ENCODE measurements at regions not wholly inside any gene's neighbourhood (a gene's known extent, or its start where the extent isn't known, plus 50 kb on each side); places are given as distances from the start of the nearest gene placed in this dataset.
A peak's percentile ranks its signal among the peaks of the same experiment; 100 is the strongest.

DNA sequence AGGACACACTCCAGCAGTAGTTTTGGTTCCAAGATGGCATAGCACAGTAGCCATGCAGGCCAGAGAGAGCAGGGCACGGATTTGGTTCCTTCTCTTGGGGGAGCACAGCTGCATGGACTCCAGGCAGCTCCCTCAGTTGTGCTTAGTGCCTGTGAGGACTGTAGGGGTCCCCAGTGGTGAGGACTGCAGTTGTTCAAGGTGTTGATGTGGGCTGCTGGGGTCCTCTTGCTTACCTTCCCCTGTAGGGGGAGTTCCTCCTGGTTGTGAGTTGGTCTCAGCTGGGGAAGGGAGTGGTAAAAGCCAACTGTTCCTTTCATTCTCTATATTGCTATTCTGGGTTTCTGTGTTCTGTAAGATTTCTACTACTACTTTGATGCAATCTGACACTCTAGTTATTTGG is 606.5 kb downstream of the MAGEB5 start:
- no peaks in the 10 kb centered on the region for H3K27me3 ChIP-seq
- no peak overlapping the region for H3K27ac ChIP-seq
- intact Hi-C loops (cut with DNase I), result no loop called here
- TF ChIP-seq, protein P1, sequence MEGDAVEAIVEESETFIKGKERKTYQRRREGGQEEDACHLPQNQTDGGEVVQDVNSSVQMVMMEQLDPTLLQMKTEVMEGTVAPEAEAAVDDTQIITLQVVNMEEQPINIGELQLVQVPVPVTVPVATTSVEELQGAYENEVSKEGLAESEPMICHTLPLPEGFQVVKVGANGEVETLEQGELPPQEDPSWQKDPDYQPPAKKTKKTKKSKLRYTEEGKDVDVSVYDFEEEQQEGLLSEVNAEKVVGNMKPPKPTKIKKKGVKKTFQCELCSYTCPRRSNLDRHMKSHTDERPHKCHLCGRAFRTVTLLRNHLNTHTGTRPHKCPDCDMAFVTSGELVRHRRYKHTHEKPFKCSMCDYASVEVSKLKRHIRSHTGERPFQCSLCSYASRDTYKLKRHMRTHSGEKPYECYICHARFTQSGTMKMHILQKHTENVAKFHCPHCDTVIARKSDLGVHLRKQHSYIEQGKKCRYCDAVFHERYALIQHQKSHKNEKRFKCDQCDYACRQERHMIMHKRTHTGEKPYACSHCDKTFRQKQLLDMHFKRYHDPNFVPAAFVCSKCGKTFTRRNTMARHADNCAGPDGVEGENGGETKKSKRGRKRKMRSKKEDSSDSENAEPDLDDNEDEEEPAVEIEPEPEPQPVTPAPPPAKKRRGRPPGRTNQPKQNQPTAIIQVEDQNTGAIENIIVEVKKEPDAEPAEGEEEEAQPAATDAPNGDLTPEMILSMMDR (IDR thresholded peaks at IDR 0.05), result no peak
- no peak overlapping the region for H3K4me3 ChIP-seq
- H3K4me1 ChIP-seq, result no peaks in the 10 kb centered on the region
- ATAC-seq (no peak), DNase-seq (no peak)
- H3K9me3 ChIP-seq, result no peaks in the 10 kb centered on the region
- H3K36me3 ChIP-seq, result no peaks in the 10 kb centered on the region

DNA sequence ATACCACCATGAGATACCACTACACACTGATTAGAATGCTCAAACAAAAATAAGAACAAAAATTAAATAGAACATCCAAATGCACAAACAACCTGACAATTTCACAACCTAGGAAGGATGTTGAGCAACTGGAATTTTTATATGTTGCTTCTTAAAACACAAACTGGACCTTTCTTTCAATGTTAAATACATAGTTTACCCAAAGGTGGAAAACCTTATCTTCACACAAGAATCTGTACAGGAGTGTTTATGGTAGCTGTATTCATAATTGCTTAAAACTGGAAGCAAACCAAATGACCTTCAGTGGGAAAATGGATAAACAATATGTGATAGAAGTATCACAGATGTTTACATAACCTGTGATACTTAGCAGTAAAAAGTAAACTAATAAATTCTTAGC is 573.8 kb downstream of the MAGEB5 start:
- no peak overlapping the region for H3K4me3 ChIP-seq
- ATAC-seq, result no peak
- TF ChIP-seq, protein P1 (IDR thresholded peaks at IDR 0.05), result no peak
- no peak overlapping the region for H3K27ac ChIP-seq
- H3K9me3 ChIP-seq, result no peaks in the 10 kb centered on the region
- DNase-seq, result no peak
- intact Hi-C loops (cut with DNase I), result no loop called here
- no peaks in the 10 kb centered on the region for H3K4me1 ChIP-seq
- no peaks in the 10 kb centered on the region for H3K27me3 ChIP-seq
- H3K36me3 ChIP-seq, result no peaks in the 10 kb centered on the region

DNA sequence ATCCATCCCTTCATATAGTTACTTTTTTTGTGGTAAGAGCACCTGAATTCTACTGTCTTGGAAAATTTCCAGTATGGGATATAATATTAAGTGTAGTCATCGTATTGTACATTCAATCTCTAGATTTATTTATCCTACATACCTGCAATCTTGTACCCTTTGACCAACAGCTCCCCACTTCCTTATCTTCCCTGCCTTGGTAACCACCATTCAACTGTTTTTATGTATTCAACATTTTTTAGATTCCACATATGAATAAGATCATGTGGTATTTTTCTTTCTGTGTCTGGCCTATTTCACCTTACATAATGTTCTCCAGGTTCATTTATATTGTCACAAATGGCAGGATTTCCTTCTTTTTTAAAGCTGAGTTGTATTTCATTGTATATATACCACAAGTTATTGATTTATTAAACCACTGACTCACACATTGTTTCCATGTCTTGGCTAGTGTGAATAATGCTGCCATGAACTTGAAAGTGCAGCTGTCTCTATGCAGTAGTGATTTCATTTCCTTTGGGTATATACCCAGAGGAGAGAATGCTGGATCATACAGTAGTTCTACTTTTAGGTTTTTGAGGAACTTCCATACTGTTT is 572.5 kb downstream of the MAGEB5 start:
- no peak overlapping the region for H3K4me3 ChIP-seq
- H3K27ac ChIP-seq, result no peak overlapping the region
- TF ChIP-seq, protein P1 (IDR thresholded peaks at IDR 0.05), result no peak
- no peaks in the 10 kb centered on the region for H3K36me3 ChIP-seq
- ATAC-seq (no peak), DNase-seq (no peak)
- intact Hi-C loops (cut with DNase I), result no loop called here
- no peaks in the 10 kb centered on the region for H3K27me3 ChIP-seq
- no peaks in the 10 kb centered on the region for H3K4me1 ChIP-seq
- no peaks in the 10 kb centered on the region for H3K9me3 ChIP-seq

DNA sequence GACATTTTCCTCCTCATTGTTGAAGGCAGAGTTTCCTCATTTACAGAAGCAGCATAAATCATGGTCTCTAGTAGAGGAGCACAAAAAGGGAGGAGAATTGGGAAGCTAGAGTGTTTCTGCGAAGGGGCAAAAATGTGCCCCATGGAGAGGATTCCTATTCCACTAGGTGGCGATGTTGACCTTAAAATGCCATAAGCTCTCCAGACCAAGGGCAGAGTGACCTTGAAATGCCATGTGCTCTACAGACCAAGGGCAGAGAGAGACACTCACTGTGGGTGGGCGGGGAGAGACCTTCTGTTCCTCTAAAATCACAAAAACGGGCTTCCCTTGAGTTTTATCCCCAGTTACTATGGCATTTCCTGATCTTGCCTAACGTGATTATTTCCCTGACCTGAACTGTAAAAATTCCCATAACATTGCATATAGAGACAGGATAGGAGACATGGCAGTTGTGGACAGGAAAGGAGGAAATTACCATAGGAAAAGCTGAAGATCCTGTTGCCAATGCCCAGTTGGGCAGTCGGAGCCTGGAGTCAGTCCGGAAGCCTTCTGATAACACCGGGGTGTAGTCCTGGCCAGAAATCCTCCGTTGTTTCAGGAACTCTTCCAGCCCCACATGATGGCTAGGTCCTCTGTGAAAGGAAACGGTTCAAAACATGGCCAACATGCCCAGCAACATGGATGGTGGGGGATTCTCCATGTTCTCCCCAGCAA is 567.7 kb downstream of the MAGEB5 start:
- Histone ChIP-seq H3K27ac (no peak overlapping the region), H3K27me3 (no peaks in the 10 kb centered on the region), H3K9me3 (no peaks in the 10 kb centered on the region), H3K36me3 (no peaks in the 10 kb centered on the region), H3K4me1 (no peaks in the 10 kb centered on the region), H3K4me3 (no peak overlapping the region)
- intact Hi-C loops (cut with DNase I), result no loop called here
- ATAC-seq (peak; percentile 62), DNase-seq (peak in 2 of 4 donors; percentile 8 to 22)
- TF ChIP-seq, protein P1 (IDR thresholded peaks at IDR 0.05), result peak in 1 of 2 donors; percentile 40

DNA sequence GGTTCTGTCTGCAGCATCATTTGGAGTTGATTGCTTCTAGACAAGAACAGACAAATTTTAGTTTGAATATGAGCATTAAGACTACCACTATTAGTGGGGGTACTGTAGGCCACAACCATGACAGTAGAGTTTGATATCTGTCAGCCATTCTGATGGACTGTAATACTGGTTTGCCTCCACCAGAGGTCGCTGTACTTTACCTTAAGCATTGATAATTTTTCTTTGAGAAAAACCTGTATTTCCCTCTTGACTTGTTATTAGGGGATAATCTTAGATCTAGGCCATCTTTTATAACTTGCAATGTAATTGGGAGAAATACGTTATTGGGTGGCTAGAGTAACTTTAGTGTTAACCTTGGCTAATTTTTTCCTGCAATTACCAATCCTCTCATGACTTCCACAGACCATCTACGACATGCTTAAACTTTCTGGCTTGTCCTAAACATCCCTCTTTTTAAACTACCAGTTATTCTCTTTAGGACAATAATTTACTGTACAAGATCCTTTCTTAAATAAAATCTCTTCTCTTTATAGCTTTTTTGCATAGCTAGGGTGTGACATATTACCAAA is 562.4 kb downstream of the MAGEB5 start:
- intact Hi-C loops (cut with DNase I), result no loop called here
- Histone ChIP-seq H3K4me3 (no peak overlapping the region), H3K4me1 (no peaks in the 10 kb centered on the region), H3K27ac (no peak overlapping the region), H3K27me3 (no peaks in the 10 kb centered on the region), H3K9me3 (peaks cover 0 to 2% of the 10 kb centered on the region in 2 donors), H3K36me3 (no peaks in the 10 kb centered on the region)
- DNase-seq (no peak), ATAC-seq (no peak)
- TF ChIP-seq, protein P1 (IDR thresholded peaks at IDR 0.05), result no peak
